Fibroblast of mammary gland (primary cell): ENCODE measurements at regions not wholly inside any gene's neighbourhood (a gene's known extent, or its start where the extent isn't known, plus 50 kb on each side); places are given as distances from the start of the nearest gene placed in this dataset.
"Not testable (repeated sequence)": the region's sequence is repeated elsewhere in the genome, so short reads cannot be mapped to it uniquely, and the experiment has no call there.

Experiments
- DNase-seq: peaks from one replicate; pipeline ENCODE4 v3.0.0-alpha.2; 2010; ENCODE audit warnings: low read depth
- H3K4me3 ChIP-seq: 2 replicates; pipeline ENCODE4 v1.5.1; 2011; ENCODE audit warnings: low read depth, mild to moderate bottlenecking, low read length, moderate library complexity; ENCODE audit not compliant: control insufficient read depth
- TF ChIP-seq, protein P1 (sequence below): conservative IDR thresholded peaks from 2 replicates; pipeline ENCODE4 v1.5.1; 2011; ENCODE audit warnings: low read depth, low read length, inconsistent platforms; ENCODE audit not compliant: control insufficient read depth, insufficient read depth

DNA sequence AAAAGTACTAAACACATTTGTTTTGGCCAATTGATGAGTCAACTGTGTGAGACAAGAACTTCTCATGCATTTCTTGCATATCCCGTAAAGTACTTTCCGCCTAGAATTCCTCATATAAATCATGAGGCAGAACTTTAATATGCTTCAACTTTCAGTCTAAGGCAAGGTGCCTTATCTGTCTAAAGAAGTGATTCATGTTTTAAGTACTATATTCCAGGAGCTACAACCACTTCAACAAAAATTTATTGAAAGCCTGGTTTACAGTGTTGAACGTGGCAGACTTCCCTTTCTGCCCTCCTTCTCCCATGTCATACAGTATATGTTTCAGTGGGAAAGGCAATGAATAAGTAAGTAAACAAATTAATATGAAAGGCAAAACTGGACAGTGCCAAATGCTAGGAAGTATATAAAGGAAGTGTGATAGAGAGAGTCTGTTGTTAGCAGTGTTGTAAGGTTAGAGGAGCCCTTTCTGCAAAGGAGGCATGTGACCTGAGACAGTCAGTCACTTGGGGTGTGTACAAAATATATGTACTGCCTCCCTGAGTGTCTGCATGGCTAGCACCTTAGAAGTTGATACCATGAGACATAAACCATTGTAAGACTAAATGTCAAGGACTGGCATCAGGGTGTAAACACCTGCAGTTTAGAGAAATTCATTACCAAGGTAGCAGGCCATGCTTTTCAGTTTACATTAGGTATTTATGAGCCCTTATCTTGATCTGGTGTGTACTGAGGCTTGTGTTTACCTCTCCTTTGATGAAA lies 362.2 kb downstream of the SRGAP2C start:
- H3K4me3 ChIP-seq, result no peak overlapping the region
- peak; percentile 7 for DNase-seq
- TF ChIP-seq, protein P1, sequence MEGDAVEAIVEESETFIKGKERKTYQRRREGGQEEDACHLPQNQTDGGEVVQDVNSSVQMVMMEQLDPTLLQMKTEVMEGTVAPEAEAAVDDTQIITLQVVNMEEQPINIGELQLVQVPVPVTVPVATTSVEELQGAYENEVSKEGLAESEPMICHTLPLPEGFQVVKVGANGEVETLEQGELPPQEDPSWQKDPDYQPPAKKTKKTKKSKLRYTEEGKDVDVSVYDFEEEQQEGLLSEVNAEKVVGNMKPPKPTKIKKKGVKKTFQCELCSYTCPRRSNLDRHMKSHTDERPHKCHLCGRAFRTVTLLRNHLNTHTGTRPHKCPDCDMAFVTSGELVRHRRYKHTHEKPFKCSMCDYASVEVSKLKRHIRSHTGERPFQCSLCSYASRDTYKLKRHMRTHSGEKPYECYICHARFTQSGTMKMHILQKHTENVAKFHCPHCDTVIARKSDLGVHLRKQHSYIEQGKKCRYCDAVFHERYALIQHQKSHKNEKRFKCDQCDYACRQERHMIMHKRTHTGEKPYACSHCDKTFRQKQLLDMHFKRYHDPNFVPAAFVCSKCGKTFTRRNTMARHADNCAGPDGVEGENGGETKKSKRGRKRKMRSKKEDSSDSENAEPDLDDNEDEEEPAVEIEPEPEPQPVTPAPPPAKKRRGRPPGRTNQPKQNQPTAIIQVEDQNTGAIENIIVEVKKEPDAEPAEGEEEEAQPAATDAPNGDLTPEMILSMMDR, result no peak

DNA sequence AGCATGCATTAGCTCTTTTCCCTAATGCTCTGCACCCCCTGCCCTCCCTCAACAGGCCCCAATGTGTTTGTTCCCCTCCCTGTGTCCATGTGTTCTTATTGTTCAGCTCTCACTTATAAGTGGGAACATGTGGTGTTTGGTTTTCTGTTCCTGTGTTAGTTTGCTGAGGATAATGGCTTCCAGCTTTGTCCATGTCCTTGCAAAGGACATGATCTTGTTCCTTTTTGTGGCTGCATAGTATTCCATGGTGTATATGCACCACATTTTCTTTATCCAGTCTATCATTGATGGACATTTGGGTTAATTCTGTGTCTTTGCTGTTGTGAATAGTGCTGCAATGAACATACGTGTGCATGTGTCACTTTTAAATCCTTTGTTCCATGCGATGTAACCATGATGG lies 363.0 kb downstream of the SRGAP2C start:
- not testable (repeated sequence) for DNase-seq, H3K4me3 ChIP-seq

DNA sequence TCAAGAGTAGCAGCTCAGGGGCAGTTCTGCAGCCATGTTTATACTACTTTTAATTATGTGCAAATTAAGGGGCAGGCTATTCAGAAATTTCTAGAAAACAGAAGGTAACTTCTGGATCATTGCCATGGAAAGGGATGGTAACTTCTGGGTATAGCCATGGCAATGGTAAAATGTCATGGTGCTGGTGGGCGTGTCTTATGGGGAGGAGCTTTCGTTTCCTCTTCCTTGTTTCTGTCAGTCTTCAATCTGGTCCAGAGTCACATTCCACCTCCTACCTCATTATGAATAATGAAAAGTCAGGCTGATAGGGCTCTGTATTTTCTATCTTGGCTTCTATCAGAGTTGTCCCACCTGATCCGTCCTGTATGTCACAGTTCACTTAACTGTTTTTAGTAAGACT lies 366.0 kb downstream of the SRGAP2C start:
- not testable (repeated sequence) for H3K4me3 ChIP-seq, DNase-seq

DNA sequence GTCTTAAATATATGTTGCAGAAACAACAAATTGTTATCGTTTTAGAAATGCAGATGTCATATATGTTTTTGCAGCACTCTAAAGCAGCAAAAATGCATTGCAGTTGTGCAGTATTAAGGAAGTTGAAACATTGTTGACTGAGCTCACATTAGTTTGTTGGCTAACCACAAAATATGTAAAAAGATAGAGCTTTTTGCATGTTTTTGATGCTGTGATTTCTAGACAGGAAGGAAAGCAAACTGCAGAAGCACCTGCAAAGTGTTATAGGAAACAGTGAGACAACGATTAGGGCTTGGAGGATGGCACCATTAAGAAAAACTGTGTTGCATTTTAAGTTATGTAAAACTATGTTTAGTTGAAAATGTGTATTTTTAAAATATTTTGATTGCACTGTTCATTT lies 366.7 kb downstream of the SRGAP2C start:
- not testable (repeated sequence) for DNase-seq, H3K4me3 ChIP-seq

DNA sequence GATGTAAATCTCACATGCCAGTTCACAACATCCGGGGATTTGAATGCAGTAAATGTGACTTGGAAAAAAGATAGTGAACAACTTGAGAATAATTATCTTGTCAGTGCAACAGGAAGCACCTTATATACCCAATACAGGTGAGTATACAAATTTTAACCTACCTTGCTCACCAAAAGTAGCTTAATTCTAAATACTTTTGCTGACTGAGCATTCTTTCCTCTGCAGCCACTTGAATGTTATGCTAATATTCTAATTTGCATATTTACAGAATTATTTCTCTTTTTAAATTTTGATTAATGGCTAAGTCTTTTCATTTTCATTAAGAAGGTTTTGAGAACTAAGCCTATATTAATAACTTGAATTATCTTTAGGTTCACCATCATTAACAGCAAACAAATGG lies 371.8 kb downstream of the SRGAP2C start:
- H3K4me3 ChIP-seq, DNase-seq: not testable (repeated sequence)

DNA sequence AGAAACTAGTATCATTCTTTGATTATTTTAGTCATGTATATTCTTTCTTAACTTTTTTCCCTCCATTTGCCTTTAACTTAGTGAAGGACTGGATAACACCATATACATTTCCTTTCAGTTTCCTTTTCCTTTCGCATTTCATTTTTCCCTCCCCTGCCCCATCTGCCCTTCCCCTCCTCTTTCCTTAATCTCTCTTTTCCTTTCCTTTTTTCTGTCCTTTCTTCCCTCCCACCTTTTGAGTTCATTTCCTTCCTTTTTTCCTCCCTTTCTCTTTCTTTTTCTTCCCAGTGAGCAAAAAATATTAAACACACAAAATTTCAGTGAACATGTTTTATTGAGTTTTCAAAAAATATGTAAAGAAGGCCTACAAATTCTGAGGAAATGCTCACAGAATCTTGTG lies 373.3 kb downstream of the SRGAP2C start:
- DNase-seq, H3K4me3 ChIP-seq: not testable (repeated sequence)

DNA sequence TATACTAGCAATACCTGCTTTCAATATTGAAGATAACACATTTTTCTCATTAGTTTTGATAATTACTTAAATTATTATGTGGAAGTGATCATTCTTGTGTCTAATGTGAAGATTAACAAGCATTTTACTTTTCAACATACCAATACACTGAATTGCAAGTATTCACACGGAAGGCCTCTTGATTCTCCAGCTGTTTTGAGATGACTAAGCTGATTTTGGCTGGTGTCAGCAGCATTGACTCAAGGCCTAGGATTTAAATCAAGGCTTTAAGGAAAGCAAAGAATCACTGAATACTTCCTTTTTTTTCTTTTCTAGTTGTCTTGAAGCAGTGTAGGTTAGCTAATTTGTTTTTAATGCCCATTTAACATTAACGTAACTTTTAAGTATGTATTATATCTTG lies 373.7 kb downstream of the SRGAP2C start:
- TF ChIP-seq, protein P1, result no peak
- no peak overlapping the region for H3K4me3 ChIP-seq
- peak; percentile 86 for DNase-seq

DNA sequence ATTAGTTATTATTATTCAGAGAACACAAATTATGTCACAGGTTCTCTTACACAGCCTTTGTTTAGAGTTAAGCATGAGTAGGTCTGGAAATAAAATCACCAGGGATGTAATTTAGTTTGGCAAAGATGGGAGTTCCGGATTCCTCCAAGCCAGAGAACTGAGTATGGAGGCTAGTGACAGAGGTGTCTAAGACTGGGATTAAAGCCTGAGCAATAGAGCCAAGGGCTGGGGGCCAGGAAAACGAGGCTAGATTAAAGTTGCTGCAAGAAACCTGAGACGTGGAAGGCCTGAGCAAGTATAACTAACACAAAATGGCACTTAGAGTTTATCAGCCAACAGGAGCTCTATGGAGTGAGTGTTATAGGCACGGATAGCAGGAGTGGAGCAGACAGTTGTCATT lies 381.6 kb downstream of the SRGAP2C start:
- no peak for DNase-seq
- TF ChIP-seq, protein P1, result no peak
- H3K4me3 ChIP-seq, result no peak overlapping the region

DNA sequence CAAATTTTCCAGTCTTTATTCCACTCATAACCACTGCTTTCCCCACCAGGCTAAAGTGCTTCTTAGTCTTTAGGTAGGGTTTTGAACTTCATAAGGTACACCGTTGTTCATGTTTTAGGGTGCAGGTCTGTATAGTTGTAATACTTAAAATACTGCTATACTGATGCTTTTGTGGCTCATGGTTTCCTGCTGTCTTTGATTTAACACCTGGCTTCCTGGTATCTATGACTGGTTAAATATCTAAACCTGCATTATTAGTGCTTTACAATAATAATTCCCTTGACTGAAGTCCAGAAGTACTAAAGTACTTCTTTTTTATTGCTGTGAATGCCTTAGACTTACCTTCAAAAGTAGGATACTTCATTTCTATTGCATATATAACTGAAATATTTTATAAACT lies 384.7 kb downstream of the SRGAP2C start:
- TF ChIP-seq, protein P1, result no peak
- H3K4me3 ChIP-seq, result no peak overlapping the region
- DNase-seq, result no peak

DNA sequence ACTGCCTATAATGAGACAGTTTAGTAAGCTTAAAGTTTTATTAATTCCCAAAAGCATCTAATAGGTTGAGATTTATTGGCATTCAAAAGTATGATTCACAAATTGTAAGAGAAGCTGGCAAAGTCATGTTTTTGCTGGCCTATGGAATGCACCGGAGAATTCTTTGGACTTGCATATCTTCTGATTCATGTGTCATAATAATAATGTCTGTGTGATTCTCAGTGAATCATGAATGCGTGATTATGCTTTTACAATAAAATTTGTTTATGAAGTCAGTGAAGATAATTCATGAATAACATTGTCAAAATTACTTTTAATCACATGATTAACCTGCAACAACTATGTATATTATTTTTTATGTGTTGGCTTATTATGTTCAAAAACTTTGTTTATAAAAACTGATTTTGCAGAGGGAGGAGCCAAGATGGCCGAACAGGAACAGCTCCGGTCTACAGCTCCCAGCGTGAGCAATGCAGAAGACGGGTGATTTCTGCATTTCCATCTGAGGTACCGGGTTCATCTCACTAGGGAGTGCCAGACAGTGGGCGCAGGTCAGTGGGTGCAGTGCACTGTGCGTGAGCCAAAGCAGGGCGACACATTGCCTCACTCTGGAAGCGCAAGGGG lies 389.2 kb downstream of the SRGAP2C start:
- H3K4me3 ChIP-seq, result not testable (repeated sequence)
- peak; percentile 49 for DNase-seq

DNA sequence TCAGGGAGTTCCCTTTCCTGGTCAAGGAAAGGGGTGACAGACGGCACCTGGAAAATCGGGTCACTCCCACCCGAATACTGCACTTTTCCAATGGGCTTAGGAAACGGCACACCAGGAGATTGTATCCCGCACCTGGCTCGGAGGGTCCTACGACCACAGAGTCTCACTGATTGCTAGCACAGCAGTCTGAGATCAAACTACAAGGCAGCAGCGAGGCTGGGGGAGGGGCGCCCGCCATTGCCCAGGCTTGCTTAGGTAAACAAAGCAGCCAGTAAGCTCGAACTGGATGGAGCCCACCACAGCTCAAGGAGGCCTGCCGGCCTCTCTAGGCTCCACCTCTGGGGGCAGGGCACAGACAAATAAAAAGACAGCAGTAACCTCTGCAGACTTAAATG lies 389.7 kb downstream of the SRGAP2C start:
- H3K4me3 ChIP-seq, DNase-seq: not testable (repeated sequence)

DNA sequence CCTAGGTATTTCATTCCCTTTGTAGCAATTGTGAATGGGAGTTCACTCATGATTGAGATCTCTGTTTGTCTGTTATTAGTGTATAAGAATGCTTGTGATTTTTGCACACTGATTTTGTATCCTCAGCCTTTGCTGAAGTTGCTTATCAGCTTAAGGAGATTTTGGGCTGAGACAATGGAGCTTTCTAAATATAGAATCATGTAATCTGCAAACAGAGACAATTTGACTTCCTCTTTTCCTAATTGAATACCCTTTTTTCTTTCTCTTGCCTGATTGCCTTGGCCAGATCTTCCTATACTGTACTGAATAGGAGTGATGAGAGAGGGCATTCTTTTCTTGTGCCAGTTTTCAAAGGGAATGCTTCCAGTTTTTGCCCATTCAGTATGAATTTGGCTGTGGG lies 398.1 kb downstream of the SRGAP2C start:
- H3K4me3 ChIP-seq, DNase-seq: not testable (repeated sequence)
